ENCODE measurements at regions not wholly inside any gene's neighbourhood (a gene's known extent, or its start where the extent isn't known, plus 50 kb on each side); places are given as distances from the start of the nearest gene placed in this dataset.
"Not testable (repeated sequence)": the region's sequence is repeated elsewhere in the genome, so short reads cannot be mapped to it uniquely, and the experiment has no call there.

GRCh38 chr2:186968277-186968676, 119.3 kb upstream of the ZSWIM2 start:
- Histone ChIP-seq H3K4me1 (no peaks in the 10 kb centered on the region), H3K9me3 (no peaks in the 10 kb centered on the region), H3K27ac (no peak overlapping the region), H3K27me3 (replicated peaks in 1 of 7) (no peaks in the 10 kb centered on the region), H3K36me3 (no peaks in the 10 kb centered on the region), H3K4me3 (no peak overlapping the region)
- 73 to 87% (median 76%) methylated on average over 4 of the region's 4 CpGs for WGBS, 5 donors
- no peak for DNase-seq
- intact Hi-C loops (cut with DNase I; ENCODE audit: low total_unique reads) = no loop called here
- TF ChIP-seq POLR2AphosphoS5 (IDR thresholded peaks at IDR 0.05) = no peak
- TF ChIP-seq CTCF (IDR thresholded peaks at IDR 0.05 in 8 of 11, conservative IDR thresholded peaks at IDR 0.05 in 3 of 11) = no peak
- no peak for TF ChIP-seq POLR2A (IDR thresholded peaks at IDR 0.05)

GRCh38 chr2:186966015-186966414, 117.0 kb upstream of the ZSWIM2 start:
- intact Hi-C loops (cut with DNase I; ENCODE audit: low total_unique reads) = no loop called here
- TF ChIP-seq POLR2AphosphoS5 (IDR thresholded peaks at IDR 0.05) (no peak), POLR2A (IDR thresholded peaks at IDR 0.05) (no peak), CTCF (IDR thresholded peaks at IDR 0.05 in 8 of 11, conservative IDR thresholded peaks at IDR 0.05 in 3 of 11) (no peak)
- H3K4me1 ChIP-seq = no peaks in the 10 kb centered on the region
- H3K27me3 ChIP-seq (replicated peaks in 1 of 7) = no peaks in the 10 kb centered on the region
- H3K36me3 ChIP-seq = no peaks in the 10 kb centered on the region
- no peak overlapping the region for H3K27ac ChIP-seq
- 90 to 97% (median 95%) methylated on average over 4 of the region's 4 CpGs for WGBS, 5 donors
- H3K9me3 ChIP-seq = peaks cover 0 to 15% (median 3%) of the 10 kb centered on the region in 8 donors
- no peak for DNase-seq
- H3K4me3 ChIP-seq = no peak overlapping the region

GRCh38 chr2:186962085-186962747, 113.2 kb upstream of the ZSWIM2 start:
- no peak overlapping the region for H3K4me3 ChIP-seq
- intact Hi-C loops (cut with DNase I; ENCODE audit: low total_unique reads) = no loop called here
- no peak for TF ChIP-seq POLR2AphosphoS5 (IDR thresholded peaks at IDR 0.05)
- no peak for TF ChIP-seq CTCF (IDR thresholded peaks at IDR 0.05 in 8 of 11, conservative IDR thresholded peaks at IDR 0.05 in 3 of 11)
- no peak for TF ChIP-seq POLR2A (IDR thresholded peaks at IDR 0.05)
- peaks cover 0 to 15% (median 3%) of the 10 kb centered on the region in 8 donors for H3K9me3 ChIP-seq
- WGBS, 5 donors = 95 to 98% (median 96%) methylated on average over 39 to 46 of the region's 46 CpGs
- no peak for DNase-seq
- H3K27me3 ChIP-seq (replicated peaks in 1 of 7) = no peaks in the 10 kb centered on the region
- H3K4me1 ChIP-seq = no peaks in the 10 kb centered on the region
- H3K27ac ChIP-seq = no peak overlapping the region
- H3K36me3 ChIP-seq = no peaks in the 10 kb centered on the region

- H3K27me3 ChIP-seq (replicated peaks in 1 of 7); H3K27ac ChIP-seq; H3K4me1 ChIP-seq; DNase-seq; intact Hi-C loops (cut with DNase I; ENCODE audit: low total_unique reads); H3K36me3 ChIP-seq; H3K4me3 ChIP-seq: not testable (repeated sequence)
- 89 to 94% (median 91%) methylated on average over 5 of the region's 5 CpGs for WGBS, 5 donors
- peaks cover 0 to 15% (median 3%) of the 10 kb centered on the region in 8 donors for H3K9me3 ChIP-seq
Observed at GRCh38 chr2:186960241-186960640, 111.3 kb upstream of the ZSWIM2 start.

All from spleen (tissue), 11 donors.